WTC11 (cell line): ENCODE measurements at regions not wholly inside any gene's neighbourhood (a gene's known extent, or its start where the extent isn't known, plus 50 kb on each side); places are given as distances from the start of the nearest gene placed in this dataset.

Experiments
- ATAC-seq: fragments of 200-7000 bp; cut with Tn5 transposase; 2 replicates; pipeline ENCODE4 v1.10.0; 2021; ENCODE audit warnings: mild to moderate bottlenecking, moderate library complexity
- CTCF ChIA-PET: fragments of 300-600 bp; sonication (Branson Sonifier 250); formaldehyde crosslinking; loops from one replicate; lab custom pipeline; 2021; ENCODE audit warnings: antibody characterized with exemption; lab: Charles Lee
- POLR2A ChIA-PET: fragments of 350-600 bp; sonication (Branson Sonifier 250); formaldehyde crosslinking; loops from one replicate; lab custom pipeline; 2021; ENCODE audit warnings: antibody characterized with exemption; lab: Charles Lee
- DNase-seq: peaks from one replicate; pipeline ENCODE4 v3.0.0; 2021; ENCODE audit warnings: low spot score
- H3K27ac Mint-ChIP-seq: 2 replicates; pipeline ENCODE4 v1.8.0; 2021; ENCODE audit warnings: mixed read lengths
- H3K27me3 Mint-ChIP-seq: 2 replicates; pipeline ENCODE4 v1.8.0; 2021; ENCODE audit warnings: low read depth, mild to moderate bottlenecking, moderate library complexity, mixed read lengths
- H3K36me3 Mint-ChIP-seq: 2 replicates; pipeline ENCODE4 v1.8.0; 2021; ENCODE audit warnings: mixed read lengths
- H3K4me1 Mint-ChIP-seq: 2 replicates; pipeline ENCODE4 v1.8.0; 2022; ENCODE audit warnings: mixed read lengths
- H3K4me3 Mint-ChIP-seq: 2 replicates; pipeline ENCODE4 v1.8.0; 2021; ENCODE audit warnings: mild to moderate bottlenecking, moderate library complexity, mixed read lengths
- H3K9me3 Mint-ChIP-seq: 2 replicates; pipeline ENCODE4 v1.8.0; 2021; ENCODE audit warnings: mixed read lengths
- CREM ChIP-seq: sonication (generic); formaldehyde crosslinking; IDR thresholded peaks from 2 replicates; pipeline ENCODE4 v1.8.1; 2022; ENCODE audit warnings: mild to moderate bottlenecking, missing genetic modification reagents, moderate library complexity
- EMX1 ChIP-seq: fragments of 250-450 bp; sonication (Bioruptor Pico); IDR thresholded peaks from 2 replicates; pipeline ENCODE4 v1.8.0; 2021; ENCODE audit warnings: mild to moderate bottlenecking
- FOXJ3 ChIP-seq: sonication (generic); formaldehyde crosslinking; IDR thresholded peaks from 2 replicates; pipeline ENCODE4 v1.9.0; 2021; ENCODE audit warnings: missing genetic modification reagents, mild to moderate bottlenecking, borderline replicate concordance
- NFE2L1 ChIP-seq: sonication (generic); formaldehyde crosslinking; IDR thresholded peaks from 2 replicates; pipeline ENCODE4 v1.8.1; 2023; ENCODE audit warnings: missing genetic modification reagents
- SOX15 ChIP-seq: fragments of 250-450 bp; sonication (Bioruptor Pico); IDR thresholded peaks from 2 replicates; pipeline ENCODE4 v1.9.0; 2021; ENCODE audit warnings: mild to moderate bottlenecking
- TEAD4 ChIP-seq: sonication (generic); formaldehyde crosslinking; IDR thresholded peaks from 2 replicates; pipeline ENCODE4 v1.8.0; 2022; ENCODE audit warnings: mild to moderate bottlenecking, missing genetic modification reagents
- ZNF396 ChIP-seq: fragments of 250-450 bp; sonication (Bioruptor Pico); IDR thresholded peaks from 2 replicates; pipeline ENCODE4 v1.8.0; 2021; ENCODE audit warnings: mild to moderate bottlenecking, moderate library complexity, borderline replicate concordance
- ZNF416 ChIP-seq: fragments of 250-450 bp; sonication (Bioruptor Pico); IDR thresholded peaks from 2 replicates; pipeline ENCODE4 v1.9.0; 2021; ENCODE audit warnings: mild to moderate bottlenecking, inconsistent platforms
- ZNF423 ChIP-seq: fragments of 250-450 bp; sonication (Bioruptor Pico); IDR thresholded peaks from 2 replicates; pipeline ENCODE4 v2.1.2; 2022; ENCODE audit warnings: mild to moderate bottlenecking, moderate library complexity
- ZNF671 ChIP-seq: fragments of 250-450 bp; sonication (Bioruptor Pico); IDR thresholded peaks from 2 replicates; pipeline ENCODE4 v1.8.0; 2021; ENCODE audit warnings: mild to moderate bottlenecking
- TF ChIP-seq, protein P1 (sequence below): sonication (generic); formaldehyde crosslinking; IDR thresholded peaks from 2 replicates; pipeline ENCODE4 v1.8.0; 2023; ENCODE audit warnings: missing genetic modification reagents, mild to moderate bottlenecking, borderline replicate concordance
- TF ChIP-seq, protein P2 (sequence below): fragments of 250-450 bp; sonication (Bioruptor Pico); IDR thresholded peaks from 2 replicates; pipeline ENCODE4 v1.8.0; 2021; ENCODE audit warnings: mild to moderate bottlenecking
- TF ChIP-seq, protein P3 (sequence below): sonication (generic); formaldehyde crosslinking; IDR thresholded peaks from 2 replicates; pipeline ENCODE4 v1.8.0; 2022; ENCODE audit warnings: mild to moderate bottlenecking, missing genetic modification reagents
- TF ChIP-seq, protein P4 (sequence below): sonication (generic); formaldehyde crosslinking; IDR thresholded peaks from 2 replicates; pipeline ENCODE4 v1.8.1; 2022; ENCODE audit warnings: low read depth, mild to moderate bottlenecking, moderate library complexity, missing genetic modification reagents, borderline replicate concordance
- TF ChIP-seq, protein P5 (sequence below): sonication (generic); formaldehyde crosslinking; IDR thresholded peaks from 2 replicates; pipeline ENCODE4 v1.8.1; 2023; ENCODE audit warnings: mild to moderate bottlenecking, moderate library complexity, missing genetic modification reagents
- TF ChIP-seq, protein P6 (sequence below): sonication (generic); formaldehyde crosslinking; IDR thresholded peaks from 2 replicates; pipeline ENCODE4 v1.8.0; 2022; ENCODE audit warnings: mild to moderate bottlenecking, missing genetic modification reagents
- TF ChIP-seq, protein P7 (sequence below): sonication (generic); formaldehyde crosslinking; IDR thresholded peaks from 2 replicates; pipeline ENCODE4 v1.8.1; 2023; ENCODE audit warnings: mild to moderate bottlenecking, missing genetic modification reagents, moderate library complexity

DNA sequence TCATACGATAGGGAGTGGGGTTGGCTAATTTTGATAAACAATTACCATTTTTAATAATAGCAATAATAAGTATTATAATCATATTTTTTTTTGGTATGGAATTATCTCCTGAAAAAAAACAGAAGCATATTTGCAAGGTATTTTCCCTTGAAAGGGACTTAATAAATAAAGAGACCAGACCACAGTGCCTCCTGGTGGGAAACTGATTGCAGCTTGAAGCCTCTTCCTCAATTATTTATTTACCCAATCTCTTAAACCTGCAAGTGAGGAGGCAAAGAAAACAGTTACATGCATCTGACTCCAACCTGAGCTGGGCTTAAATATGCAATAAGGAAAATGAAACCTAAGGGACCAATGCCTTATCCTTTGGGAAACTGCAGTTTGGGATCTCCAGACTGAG, 388.1 kb upstream of the ACO1 start (continued):
- no peak for TF ChIP-seq CREM (CRISPR knock-in tag)
- no peak for TF ChIP-seq SOX15 (CRISPR knock-in tag)

DNA sequence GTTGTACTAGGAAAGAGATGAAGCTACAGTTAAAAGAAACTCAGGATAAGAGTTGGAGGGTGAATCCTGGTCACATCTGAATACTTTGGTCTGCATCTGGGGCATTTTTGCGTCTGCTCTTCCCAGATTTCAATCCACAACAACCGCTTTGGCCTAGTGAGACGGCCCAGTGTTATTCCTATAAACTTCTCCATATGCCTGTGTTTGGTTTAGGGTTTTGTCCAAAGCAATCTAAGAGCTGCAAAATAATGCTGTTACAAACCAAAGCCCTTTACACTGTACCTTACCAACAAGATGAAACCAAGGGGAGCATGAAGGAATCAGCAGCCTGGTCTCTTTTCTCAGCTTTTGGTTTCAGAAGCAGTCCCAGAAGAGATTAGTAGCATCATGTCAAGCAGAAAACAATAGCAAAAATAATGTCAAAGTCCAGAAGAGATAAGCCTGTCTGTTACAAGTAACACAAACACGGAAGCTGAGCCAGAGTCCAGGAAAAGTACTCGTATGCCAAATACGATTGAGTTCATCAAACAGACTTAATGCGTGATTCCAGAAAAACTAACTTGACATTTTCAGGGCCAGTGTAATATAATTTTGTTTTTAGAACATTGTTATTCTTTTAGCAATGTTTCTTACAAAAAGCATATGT, 379.9 kb upstream of the ACO1 start:
- no peak overlapping the region for H3K27ac Mint-ChIP-seq
- TF ChIP-seq ZNF416 (CRISPR knock-in tag), result no peak
- TF ChIP-seq EMX1 (CRISPR knock-in tag), result no peak
- TF ChIP-seq, protein P1, sequence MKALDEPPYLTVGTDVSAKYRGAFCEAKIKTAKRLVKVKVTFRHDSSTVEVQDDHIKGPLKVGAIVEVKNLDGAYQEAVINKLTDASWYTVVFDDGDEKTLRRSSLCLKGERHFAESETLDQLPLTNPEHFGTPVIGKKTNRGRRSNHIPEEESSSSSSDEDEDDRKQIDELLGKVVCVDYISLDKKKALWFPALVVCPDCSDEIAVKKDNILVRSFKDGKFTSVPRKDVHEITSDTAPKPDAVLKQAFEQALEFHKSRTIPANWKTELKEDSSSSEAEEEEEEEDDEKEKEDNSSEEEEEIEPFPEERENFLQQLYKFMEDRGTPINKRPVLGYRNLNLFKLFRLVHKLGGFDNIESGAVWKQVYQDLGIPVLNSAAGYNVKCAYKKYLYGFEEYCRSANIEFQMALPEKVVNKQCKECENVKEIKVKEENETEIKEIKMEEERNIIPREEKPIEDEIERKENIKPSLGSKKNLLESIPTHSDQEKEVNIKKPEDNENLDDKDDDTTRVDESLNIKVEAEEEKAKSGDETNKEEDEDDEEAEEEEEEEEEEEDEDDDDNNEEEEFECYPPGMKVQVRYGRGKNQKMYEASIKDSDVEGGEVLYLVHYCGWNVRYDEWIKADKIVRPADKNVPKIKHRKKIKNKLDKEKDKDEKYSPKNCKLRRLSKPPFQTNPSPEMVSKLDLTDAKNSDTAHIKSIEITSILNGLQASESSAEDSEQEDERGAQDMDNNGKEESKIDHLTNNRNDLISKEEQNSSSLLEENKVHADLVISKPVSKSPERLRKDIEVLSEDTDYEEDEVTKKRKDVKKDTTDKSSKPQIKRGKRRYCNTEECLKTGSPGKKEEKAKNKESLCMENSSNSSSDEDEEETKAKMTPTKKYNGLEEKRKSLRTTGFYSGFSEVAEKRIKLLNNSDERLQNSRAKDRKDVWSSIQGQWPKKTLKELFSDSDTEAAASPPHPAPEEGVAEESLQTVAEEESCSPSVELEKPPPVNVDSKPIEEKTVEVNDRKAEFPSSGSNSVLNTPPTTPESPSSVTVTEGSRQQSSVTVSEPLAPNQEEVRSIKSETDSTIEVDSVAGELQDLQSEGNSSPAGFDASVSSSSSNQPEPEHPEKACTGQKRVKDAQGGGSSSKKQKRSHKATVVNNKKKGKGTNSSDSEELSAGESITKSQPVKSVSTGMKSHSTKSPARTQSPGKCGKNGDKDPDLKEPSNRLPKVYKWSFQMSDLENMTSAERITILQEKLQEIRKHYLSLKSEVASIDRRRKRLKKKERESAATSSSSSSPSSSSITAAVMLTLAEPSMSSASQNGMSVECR (CRISPR knock-in tag), result no peak
- TF ChIP-seq TEAD4 (CRISPR knock-in tag), result no peak
- TF ChIP-seq, protein P2, sequence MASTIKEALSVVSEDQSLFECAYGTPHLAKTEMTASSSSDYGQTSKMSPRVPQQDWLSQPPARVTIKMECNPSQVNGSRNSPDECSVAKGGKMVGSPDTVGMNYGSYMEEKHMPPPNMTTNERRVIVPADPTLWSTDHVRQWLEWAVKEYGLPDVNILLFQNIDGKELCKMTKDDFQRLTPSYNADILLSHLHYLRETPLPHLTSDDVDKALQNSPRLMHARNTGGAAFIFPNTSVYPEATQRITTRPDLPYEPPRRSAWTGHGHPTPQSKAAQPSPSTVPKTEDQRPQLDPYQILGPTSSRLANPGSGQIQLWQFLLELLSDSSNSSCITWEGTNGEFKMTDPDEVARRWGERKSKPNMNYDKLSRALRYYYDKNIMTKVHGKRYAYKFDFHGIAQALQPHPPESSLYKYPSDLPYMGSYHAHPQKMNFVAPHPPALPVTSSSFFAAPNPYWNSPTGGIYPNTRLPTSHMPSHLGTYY (CRISPR knock-in tag), result no peak
- TF ChIP-seq, protein P3, sequence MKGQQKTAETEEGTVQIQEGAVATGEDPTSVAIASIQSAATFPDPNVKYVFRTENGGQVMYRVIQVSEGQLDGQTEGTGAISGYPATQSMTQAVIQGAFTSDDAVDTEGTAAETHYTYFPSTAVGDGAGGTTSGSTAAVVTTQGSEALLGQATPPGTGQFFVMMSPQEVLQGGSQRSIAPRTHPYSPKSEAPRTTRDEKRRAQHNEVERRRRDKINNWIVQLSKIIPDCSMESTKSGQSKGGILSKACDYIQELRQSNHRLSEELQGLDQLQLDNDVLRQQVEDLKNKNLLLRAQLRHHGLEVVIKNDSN (CRISPR knock-in tag), result no peak
- no peak for TF ChIP-seq ZNF423 (CRISPR knock-in tag)
- TF ChIP-seq ZNF671 (CRISPR knock-in tag), result no peak
- no peak for TF ChIP-seq ZNF396 (CRISPR knock-in tag)
- TF ChIP-seq, protein P4, sequence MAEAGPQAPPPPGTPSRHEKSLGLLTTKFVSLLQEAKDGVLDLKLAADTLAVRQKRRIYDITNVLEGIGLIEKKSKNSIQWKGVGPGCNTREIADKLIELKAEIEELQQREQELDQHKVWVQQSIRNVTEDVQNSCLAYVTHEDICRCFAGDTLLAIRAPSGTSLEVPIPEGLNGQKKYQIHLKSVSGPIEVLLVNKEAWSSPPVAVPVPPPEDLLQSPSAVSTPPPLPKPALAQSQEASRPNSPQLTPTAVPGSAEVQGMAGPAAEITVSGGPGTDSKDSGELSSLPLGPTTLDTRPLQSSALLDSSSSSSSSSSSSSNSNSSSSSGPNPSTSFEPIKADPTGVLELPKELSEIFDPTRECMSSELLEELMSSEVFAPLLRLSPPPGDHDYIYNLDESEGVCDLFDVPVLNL (CRISPR knock-in tag), result no peak
- no peak for TF ChIP-seq FOXJ3
- TF ChIP-seq NFE2L1, result no peak
- TF ChIP-seq, protein P5, sequence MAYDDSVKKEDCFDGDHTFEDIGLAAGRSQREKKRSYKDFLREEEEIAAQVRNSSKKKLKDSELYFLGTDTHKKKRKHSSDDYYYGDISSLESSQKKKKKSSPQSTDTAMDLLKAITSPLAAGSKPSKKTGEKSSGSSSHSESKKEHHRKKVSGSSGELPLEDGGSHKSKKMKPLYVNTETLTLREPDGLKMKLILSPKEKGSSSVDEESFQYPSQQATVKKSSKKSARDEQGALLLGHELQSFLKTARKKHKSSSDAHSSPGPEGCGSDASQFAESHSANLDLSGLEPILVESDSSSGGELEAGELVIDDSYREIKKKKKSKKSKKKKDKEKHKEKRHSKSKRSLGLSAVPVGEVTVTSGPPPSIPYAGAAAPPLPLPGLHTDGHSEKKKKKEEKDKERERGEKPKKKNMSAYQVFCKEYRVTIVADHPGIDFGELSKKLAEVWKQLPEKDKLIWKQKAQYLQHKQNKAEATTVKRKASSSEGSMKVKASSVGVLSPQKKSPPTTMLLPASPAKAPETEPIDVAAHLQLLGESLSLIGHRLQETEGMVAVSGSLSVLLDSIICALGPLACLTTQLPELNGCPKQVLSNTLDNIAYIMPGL (CRISPR knock-in tag), result no peak
- TF ChIP-seq, protein P6, sequence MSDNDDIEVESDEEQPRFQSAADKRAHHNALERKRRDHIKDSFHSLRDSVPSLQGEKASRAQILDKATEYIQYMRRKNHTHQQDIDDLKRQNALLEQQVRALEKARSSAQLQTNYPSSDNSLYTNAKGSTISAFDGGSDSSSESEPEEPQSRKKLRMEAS (CRISPR knock-in tag), result no peak
- TF ChIP-seq, protein P7, sequence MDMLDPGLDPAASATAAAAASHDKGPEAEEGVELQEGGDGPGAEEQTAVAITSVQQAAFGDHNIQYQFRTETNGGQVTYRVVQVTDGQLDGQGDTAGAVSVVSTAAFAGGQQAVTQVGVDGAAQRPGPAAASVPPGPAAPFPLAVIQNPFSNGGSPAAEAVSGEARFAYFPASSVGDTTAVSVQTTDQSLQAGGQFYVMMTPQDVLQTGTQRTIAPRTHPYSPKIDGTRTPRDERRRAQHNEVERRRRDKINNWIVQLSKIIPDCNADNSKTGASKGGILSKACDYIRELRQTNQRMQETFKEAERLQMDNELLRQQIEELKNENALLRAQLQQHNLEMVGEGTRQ (CRISPR knock-in tag), result no peak
- H3K27me3 Mint-ChIP-seq, result no peaks in the 10 kb centered on the region
- H3K36me3 Mint-ChIP-seq, result no peaks in the 10 kb centered on the region
- DNase-seq (no peak), ATAC-seq (no peak)
- CTCF ChIA-PET, result no interaction called here
- no peaks in the 10 kb centered on the region for H3K9me3 Mint-ChIP-seq
- no peaks in the 10 kb centered on the region for H3K4me1 Mint-ChIP-seq
- no peak overlapping the region for H3K4me3 Mint-ChIP-seq
- POLR2A ChIA-PET, result no interaction called here
